Large intestine (tissue), 3 donors: ENCODE measurements at regions not wholly inside any gene's neighbourhood (a gene's known extent, or its start where the extent isn't known, plus 50 kb on each side); places are given as distances from the start of the nearest gene placed in this dataset.

Source experiments
- DNase-seq, 2 donors: peaks; one replicate each; pipeline versions ENCODE4 v3.0.0 to v3.0.0-alpha.2; 2013
- H3K27ac ChIP-seq: one replicate; pipeline ENCODE4 v1.5.1; 2013; ENCODE audit warnings: low read length
- H3K27me3 ChIP-seq: 2 replicates; pipeline ENCODE4 v1.6.1; 2013; ENCODE audit warnings: low read length; ENCODE audit not compliant: control insufficient read depth, insufficient read depth
- H3K36me3 ChIP-seq: 2 replicates; pipeline ENCODE4 v1.6.1; 2013; ENCODE audit warnings: low read length; ENCODE audit not compliant: control insufficient read depth, insufficient read depth
- H3K4me1 ChIP-seq: one replicate; pipeline ENCODE4 v1.6.1; 2013; ENCODE audit warnings: low read length; ENCODE audit not compliant: control insufficient read depth, insufficient read depth
- H3K4me3 ChIP-seq: one replicate; pipeline ENCODE4 v1.5.1; 2013; ENCODE audit warnings: low read length
- H3K9me3 ChIP-seq: one replicate; pipeline ENCODE4 v1.6.1; 2013; ENCODE audit warnings: mild to moderate bottlenecking, low read depth, low read length, moderate library complexity; ENCODE audit not compliant: control insufficient read depth
- WGBS: methylation state at CpG from one replicate; pipeline ENCODE4 v1.1.5; 2013; ENCODE audit warnings: low lambda C conversion rate; ENCODE audit not compliant: insufficient coverage; 5-methylcytosine and 5-hydroxymethylcytosine counted together

DNA sequence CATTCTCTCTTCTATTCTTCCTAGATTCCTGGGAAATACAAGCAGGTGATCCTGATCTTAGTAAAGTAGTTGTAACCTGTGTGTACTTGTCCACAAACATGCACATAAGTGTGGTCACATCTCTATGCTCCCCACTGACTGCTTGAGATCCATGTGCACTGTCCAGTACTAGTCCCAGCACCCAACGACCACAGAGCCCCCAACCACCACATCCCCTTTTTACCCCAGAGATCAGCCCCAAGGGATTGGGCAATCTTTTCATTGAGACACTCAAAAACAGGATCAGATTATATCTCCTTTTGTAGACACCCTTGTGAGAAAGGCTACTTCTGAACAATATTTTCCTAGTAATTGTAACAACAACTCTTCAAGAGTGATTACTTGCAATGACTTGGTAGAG lies 240.6 kb downstream of the ACTL7B start:
- Histone ChIP-seq H3K4me1 (peaks cover 23% of the 10 kb centered on the region), H3K9me3 (no peaks in the 10 kb centered on the region), H3K4me3 (no peak overlapping the region), H3K27me3 (no peaks in the 10 kb centered on the region), H3K27ac (peak overlapping the region; percentile 27), H3K36me3 (no peaks in the 10 kb centered on the region)
- DNase-seq, result no peak
- WGBS, result no CpG with 5 or more reads among the region's 1 CpG

DNA sequence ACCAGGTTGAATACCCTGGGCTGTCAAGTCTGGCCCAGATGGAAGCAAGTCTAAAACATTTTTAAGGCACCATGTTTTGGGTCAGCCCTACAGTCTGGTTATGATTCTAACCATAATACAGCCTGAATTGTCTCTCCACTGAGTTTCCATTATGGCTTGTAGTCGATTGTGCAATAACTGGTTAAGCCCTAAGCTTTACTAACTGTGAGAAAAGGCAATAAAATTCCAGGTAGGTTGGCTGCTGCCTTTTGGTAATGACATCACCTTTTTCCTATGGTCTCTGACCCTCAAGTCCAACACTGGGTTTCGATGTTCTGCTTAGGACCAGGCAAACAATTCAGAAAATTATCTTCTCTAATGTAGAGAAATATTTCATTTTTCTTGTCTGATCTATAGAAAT lies 243.3 kb downstream of the ACTL7B start:
- H3K36me3 ChIP-seq, result no peaks in the 10 kb centered on the region
- DNase-seq, result peak; percentile 71 to 88
- H3K27ac ChIP-seq, result peak overlapping the region; percentile 59
- no peak overlapping the region for H3K4me3 ChIP-seq
- no peaks in the 10 kb centered on the region for H3K27me3 ChIP-seq
- H3K4me1 ChIP-seq, result peaks cover 20% of the 10 kb centered on the region
- no peaks in the 10 kb centered on the region for H3K9me3 ChIP-seq
- 0% methylated on average over 1 of the region's 2 CpGs for WGBS

DNA sequence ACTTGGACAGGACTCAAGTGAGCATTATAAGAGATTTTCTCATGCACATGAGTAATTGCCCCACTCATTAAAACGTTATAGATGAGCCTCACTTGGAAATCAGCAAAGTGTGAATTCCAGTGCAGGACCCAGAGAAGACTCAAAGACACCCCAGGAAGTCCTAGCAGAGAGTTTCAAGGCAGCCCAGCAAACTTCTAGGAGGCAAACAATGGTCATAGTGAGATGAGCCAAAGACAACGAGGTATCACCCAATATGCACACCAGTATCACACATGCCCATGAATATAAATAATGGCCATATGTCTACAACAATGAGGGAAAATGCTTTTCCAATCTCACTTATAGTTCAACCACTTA lies 245.9 kb downstream of the ACTL7B start:
- no peaks in the 10 kb centered on the region for H3K36me3 ChIP-seq
- no peaks in the 10 kb centered on the region for H3K27me3 ChIP-seq
- no CpG with 5 or more reads among the region's 2 CpGs for WGBS
- no peak overlapping the region for H3K4me3 ChIP-seq
- H3K9me3 ChIP-seq, result no peaks in the 10 kb centered on the region
- peaks cover 7% of the 10 kb centered on the region for H3K4me1 ChIP-seq
- DNase-seq, result no peak
- H3K27ac ChIP-seq, result no peak overlapping the region

DNA sequence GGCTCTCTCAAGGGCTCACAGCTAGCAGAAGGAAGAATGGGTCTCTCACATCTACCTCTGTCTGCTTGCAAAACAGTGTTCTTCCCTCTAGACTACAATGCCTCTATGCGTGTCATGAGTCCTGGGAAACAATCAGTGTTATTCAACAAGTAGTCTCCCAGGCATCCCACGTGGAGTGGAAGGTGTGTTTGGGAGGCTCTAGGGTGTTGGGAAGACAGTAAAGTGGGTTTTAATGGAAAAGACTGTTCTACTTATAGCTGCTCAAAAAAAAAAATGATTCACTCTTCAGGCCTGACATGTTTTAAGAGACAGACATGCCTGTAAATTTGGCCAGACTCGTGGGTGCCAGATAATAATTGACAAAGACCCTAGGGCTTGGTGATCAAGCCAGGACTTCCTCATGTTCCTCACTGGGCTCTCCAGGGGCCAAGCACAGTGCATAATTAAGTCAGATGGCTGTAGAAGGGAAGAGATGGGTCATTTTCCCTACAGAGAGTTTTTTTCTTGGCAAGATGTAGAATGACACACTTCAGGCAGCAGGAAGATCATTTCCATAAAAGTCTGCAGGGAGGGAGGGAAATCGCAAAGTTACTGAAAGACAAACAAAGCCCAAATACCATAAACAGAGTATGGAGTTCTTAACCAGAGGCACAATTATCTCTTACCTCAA lies 246.4 kb downstream of the ACTL7B start:
- H3K9me3 ChIP-seq, result no peaks in the 10 kb centered on the region
- WGBS, result no CpG with 5 or more reads among the region's 4 CpGs
- H3K27me3 ChIP-seq, result no peaks in the 10 kb centered on the region
- H3K27ac ChIP-seq, result no peak overlapping the region
- no peaks in the 10 kb centered on the region for H3K36me3 ChIP-seq
- no peak for DNase-seq
- no peak overlapping the region for H3K4me3 ChIP-seq
- peaks cover 7% of the 10 kb centered on the region for H3K4me1 ChIP-seq

DNA sequence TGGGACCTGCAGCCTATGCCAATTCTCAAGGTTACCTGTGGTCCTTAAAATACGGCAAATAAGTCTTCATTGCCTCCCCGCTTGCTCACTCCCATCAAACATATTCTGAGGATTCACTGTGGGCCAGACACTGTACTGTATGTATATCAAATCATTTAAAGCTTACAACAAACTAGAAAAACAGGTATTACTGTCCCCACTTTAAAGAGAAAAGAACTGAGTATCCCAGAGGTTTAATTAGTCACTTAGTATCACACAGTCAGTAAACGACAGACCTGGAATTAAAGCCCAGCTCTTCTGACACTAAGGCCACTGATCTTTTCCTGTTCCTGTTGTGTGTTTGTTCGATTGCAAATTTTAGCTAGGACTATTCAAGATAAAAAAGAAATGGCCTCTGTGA lies 248.2 kb downstream of the ACTL7B start:
- Histone ChIP-seq H3K9me3 (no peaks in the 10 kb centered on the region), H3K27me3 (no peaks in the 10 kb centered on the region), H3K4me3 (no peak overlapping the region), H3K27ac (no peak overlapping the region), H3K36me3 (no peaks in the 10 kb centered on the region), H3K4me1 (peaks cover 4% of the 10 kb centered on the region)
- no peak for DNase-seq
- 78% methylated on average over 4 of the region's 4 CpGs for WGBS

DNA sequence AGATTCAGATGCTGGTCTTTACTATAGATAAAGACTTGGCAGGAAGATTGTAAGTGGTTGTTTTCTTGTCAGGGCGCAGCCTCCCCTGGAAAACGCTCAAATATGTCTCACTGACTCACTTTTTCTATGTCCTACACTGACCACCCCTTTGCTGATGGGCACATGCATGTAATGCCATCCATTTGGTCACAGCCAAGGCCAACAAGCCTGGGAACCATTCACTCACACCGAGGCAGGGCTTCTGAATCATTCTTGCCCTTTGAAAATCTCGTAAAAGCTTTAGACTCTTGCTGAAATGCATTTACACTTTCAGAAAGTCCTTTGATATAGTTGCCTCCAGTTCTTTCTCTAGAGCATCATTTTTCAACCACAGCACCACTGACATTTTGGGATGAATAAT lies 249.4 kb downstream of the ACTL7B start:
- DNase-seq, result no peak
- Histone ChIP-seq H3K4me1 (no peaks in the 10 kb centered on the region), H3K27me3 (no peaks in the 10 kb centered on the region), H3K27ac (no peak overlapping the region), H3K36me3 (no peaks in the 10 kb centered on the region), H3K9me3 (no peaks in the 10 kb centered on the region), H3K4me3 (no peak overlapping the region)
- no CpG with 5 or more reads among the region's 4 CpGs for WGBS

DNA sequence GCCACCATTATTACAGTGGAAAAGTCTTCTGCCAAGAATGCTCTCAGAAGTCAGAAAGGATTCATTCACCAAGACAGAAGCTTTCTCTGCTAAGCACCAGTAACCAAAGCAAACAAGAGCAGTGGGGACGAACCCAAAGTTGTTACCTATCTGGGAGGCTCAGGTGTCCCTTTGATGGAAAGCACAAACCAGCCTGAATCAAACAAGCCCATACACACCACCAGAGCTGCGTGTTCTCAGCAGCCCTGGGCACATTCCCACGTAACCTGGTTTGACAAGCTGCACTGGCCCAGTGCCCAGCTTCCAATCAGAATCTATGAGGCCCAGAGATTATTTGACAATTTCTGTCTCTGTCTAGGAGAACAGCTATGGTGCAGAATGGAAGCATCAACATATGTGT lies 252.6 kb downstream of the ACTL7B start:
- WGBS, result no CpG with 5 or more reads among the region's 3 CpGs

DNA sequence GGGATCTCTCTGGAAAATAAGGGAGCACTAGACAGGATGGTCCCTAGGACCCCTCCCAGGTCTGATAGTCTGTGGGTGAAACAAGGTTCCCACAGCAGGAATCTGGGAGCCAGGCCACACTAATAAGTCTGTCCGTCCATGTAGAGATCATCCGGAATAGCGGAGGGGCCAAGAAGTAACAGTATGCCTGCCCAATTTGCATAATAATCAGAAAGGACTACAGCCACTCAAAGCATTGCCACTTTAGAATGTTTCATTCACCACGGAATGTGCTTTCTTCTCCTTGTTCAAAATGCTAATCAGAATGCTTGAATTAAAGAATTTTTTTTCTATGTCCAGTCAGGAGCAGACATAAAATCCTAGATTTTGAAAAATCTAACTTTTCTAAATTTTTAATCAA lies 254.9 kb downstream of the ACTL7B start:
- no peak for DNase-seq
- Histone ChIP-seq H3K9me3 (no peaks in the 10 kb centered on the region), H3K27me3 (peaks cover 3% of the 10 kb centered on the region), H3K36me3 (no peaks in the 10 kb centered on the region), H3K4me3 (no peak overlapping the region), H3K27ac (no peak overlapping the region), H3K4me1 (no peaks in the 10 kb centered on the region)
- no CpG with 5 or more reads among the region's 4 CpGs for WGBS

More for the DNA sequence above, 252.6 kb downstream of the ACTL7B start:
- Histone ChIP-seq H3K36me3 (no peaks in the 10 kb centered on the region), H3K27ac (no peak overlapping the region), H3K4me3 (no peak overlapping the region), H3K9me3 (no peaks in the 10 kb centered on the region), H3K4me1 (no peaks in the 10 kb centered on the region), H3K27me3 (peaks cover 3% of the 10 kb centered on the region)
- DNase-seq, result no peak

DNA sequence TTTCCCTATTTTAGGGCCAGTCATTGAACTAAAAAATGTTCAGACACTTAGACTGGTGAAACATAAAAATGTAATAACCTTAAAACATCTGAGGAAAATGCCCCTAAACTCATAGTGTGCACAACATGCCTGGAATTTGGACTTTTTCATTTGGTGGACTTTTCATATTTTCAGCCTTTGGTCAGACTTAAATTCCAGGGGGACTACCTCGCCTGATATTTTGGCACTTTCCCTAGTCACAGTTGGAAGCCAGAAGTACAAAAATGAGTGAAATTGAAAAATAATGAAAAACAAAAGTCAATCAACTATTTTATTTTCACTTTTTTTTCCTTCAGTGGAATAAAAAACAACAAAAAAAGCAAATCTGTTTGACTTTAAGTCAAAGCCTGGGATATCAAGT lies 256.2 kb downstream of the ACTL7B start:
- Histone ChIP-seq H3K4me1 (no peaks in the 10 kb centered on the region), H3K9me3 (no peaks in the 10 kb centered on the region), H3K27ac (no peak overlapping the region), H3K4me3 (no peak overlapping the region), H3K27me3 (peaks cover 3% of the 10 kb centered on the region), H3K36me3 (no peaks in the 10 kb centered on the region)
- DNase-seq, result no peak
- WGBS, result 100% methylated on average over 1 of the region's 1 CpG

DNA sequence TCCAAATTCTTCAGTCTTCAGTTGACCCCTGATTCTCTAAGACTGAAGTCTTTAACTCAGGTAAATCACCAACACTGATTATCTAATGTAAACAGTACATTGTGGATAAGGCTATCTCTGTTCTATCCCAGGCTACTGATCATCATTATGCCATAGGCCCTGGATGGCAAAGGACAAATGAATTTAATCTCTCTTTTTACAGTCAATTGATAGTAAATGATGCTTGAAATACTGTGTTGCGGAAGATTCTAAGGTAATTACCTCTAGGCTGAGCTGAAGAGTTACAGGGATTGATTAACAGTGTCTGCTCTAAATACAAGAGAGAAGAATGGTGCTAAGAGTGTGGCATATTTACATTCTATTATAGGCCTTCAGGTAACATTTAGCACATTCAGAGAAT lies 264.7 kb downstream of the ACTL7B start:
- no peaks in the 10 kb centered on the region for H3K4me1 ChIP-seq
- H3K27ac ChIP-seq, result no peak overlapping the region
- H3K27me3 ChIP-seq, result no peaks in the 10 kb centered on the region
- no CpG with 5 or more reads among the region's 1 CpG for WGBS
- no peak overlapping the region for H3K4me3 ChIP-seq
- no peaks in the 10 kb centered on the region for H3K36me3 ChIP-seq
- no peaks in the 10 kb centered on the region for H3K9me3 ChIP-seq
- no peak for DNase-seq

DNA sequence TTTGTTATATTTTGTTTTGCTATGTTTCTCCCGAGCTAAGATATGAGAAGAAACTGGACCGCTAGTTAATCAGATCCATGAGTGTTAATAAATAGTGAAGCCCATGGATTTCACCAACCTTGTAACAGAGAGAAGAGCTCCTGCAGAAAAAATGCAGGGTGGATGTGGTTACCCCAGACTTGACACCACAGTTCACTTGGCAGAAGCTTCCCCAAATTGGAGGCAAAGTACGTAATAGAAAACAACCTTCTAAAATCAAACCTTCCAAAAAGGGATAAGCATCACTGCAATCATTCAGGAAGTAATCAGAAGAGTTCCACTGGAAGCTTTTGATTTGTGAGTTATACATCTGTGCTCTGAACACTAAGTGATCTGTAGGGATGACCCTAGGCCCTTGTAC lies 267.5 kb downstream of the ACTL7B start:
- 100% methylated on average over 1 of the region's 3 CpGs for WGBS
- Histone ChIP-seq H3K4me1 (no peaks in the 10 kb centered on the region), H3K36me3 (no peaks in the 10 kb centered on the region), H3K27ac (no peak overlapping the region), H3K9me3 (no peaks in the 10 kb centered on the region), H3K4me3 (no peak overlapping the region), H3K27me3 (peaks cover 2% of the 10 kb centered on the region)
- DNase-seq, result no peak
